ENCODE measurements at regions not wholly inside any gene's neighbourhood (a gene's known extent, or its start where the extent isn't known, plus 50 kb on each side); places are given as distances from the start of the nearest gene placed in this dataset.

GRCh38 chr16:73189136-73189535 lies 141.2 kb upstream of the ZFHX3 start:
- Histone ChIP-seq H3K9me3 (ENCODE audit: control insufficient read depth, low read length) (no peaks in the 10 kb centered on the region), H3K36me3 (ENCODE audit: control insufficient read depth, insufficient read depth, low read length, severe bottlenecking) (no peaks in the 10 kb centered on the region), H3K9ac (ENCODE audit: low read length) (no peak overlapping the region), H3K27me3 (replicated peaks; ENCODE audit: control insufficient read depth, insufficient read depth, low read length) (peaks cover 6% of the 10 kb centered on the region), H3K4me3 (ENCODE audit: low read length) (no peak overlapping the region), H3K4me1 (ENCODE audit: control insufficient read depth, insufficient read depth, low read length) (peaks cover 4% of the 10 kb centered on the region)
- no peak for DNase-seq (ENCODE audit: low read depth)

- H3K27me3 ChIP-seq (replicated peaks; ENCODE audit: control insufficient read depth, insufficient read depth, low read length) = peaks cover 6% of the 10 kb centered on the region
- peak; percentile 23 for DNase-seq (ENCODE audit: low read depth)
- H3K9ac ChIP-seq (ENCODE audit: low read length) = no peak overlapping the region
- H3K9me3 ChIP-seq (ENCODE audit: control insufficient read depth, low read length) = no peaks in the 10 kb centered on the region
- no peak overlapping the region for H3K4me3 ChIP-seq (ENCODE audit: low read length)
- H3K36me3 ChIP-seq (ENCODE audit: control insufficient read depth, insufficient read depth, low read length, severe bottlenecking) = no peaks in the 10 kb centered on the region
- H3K4me1 ChIP-seq (ENCODE audit: control insufficient read depth, insufficient read depth, low read length) = peaks cover 8% of the 10 kb centered on the region
These were observed 139.0 kb upstream of the ZFHX3 start for GRCh38 chr16:73186752-73187601.

GRCh38 chr16:73185737-73186136 lies 137.8 kb upstream of the ZFHX3 start:
- Histone ChIP-seq H3K9me3 (ENCODE audit: control insufficient read depth, low read length) (no peaks in the 10 kb centered on the region), H3K9ac (ENCODE audit: low read length) (no peak overlapping the region), H3K27me3 (replicated peaks; ENCODE audit: control insufficient read depth, insufficient read depth, low read length) (no peaks in the 10 kb centered on the region), H3K4me3 (ENCODE audit: low read length) (no peak overlapping the region), H3K4me1 (ENCODE audit: control insufficient read depth, insufficient read depth, low read length) (peaks cover 8% of the 10 kb centered on the region), H3K36me3 (ENCODE audit: control insufficient read depth, insufficient read depth, low read length, severe bottlenecking) (no peaks in the 10 kb centered on the region)
- DNase-seq (ENCODE audit: low read depth) = no peak

- Histone ChIP-seq H3K9me3 (ENCODE audit: control insufficient read depth, low read length) (no peaks in the 10 kb centered on the region), H3K27me3 (replicated peaks; ENCODE audit: control insufficient read depth, insufficient read depth, low read length) (no peaks in the 10 kb centered on the region), H3K4me1 (ENCODE audit: control insufficient read depth, insufficient read depth, low read length) (peaks cover 8% of the 10 kb centered on the region), H3K36me3 (ENCODE audit: control insufficient read depth, insufficient read depth, low read length, severe bottlenecking) (no peaks in the 10 kb centered on the region), H3K9ac (ENCODE audit: low read length) (no peak overlapping the region), H3K4me3 (ENCODE audit: low read length) (no peak overlapping the region)
- no peak for DNase-seq (ENCODE audit: low read depth)
These were observed 135.7 kb upstream of the ZFHX3 start for GRCh38 chr16:73183611-73184092.

- Histone ChIP-seq H3K36me3 (ENCODE audit: control insufficient read depth, insufficient read depth, low read length, severe bottlenecking) (no peaks in the 10 kb centered on the region), H3K27me3 (replicated peaks; ENCODE audit: control insufficient read depth, insufficient read depth, low read length) (no peaks in the 10 kb centered on the region), H3K4me1 (ENCODE audit: control insufficient read depth, insufficient read depth, low read length) (peaks cover 8% of the 10 kb centered on the region), H3K4me3 (ENCODE audit: low read length) (no peak overlapping the region), H3K9ac (ENCODE audit: low read length) (no peak overlapping the region), H3K9me3 (ENCODE audit: control insufficient read depth, low read length) (no peaks in the 10 kb centered on the region)
- no peak for DNase-seq (ENCODE audit: low read depth)
These were observed 131.9 kb upstream of the ZFHX3 start for GRCh38 chr16:73179705-73180331.

GRCh38 chr16:73177729-73178295 lies 129.9 kb upstream of the ZFHX3 start:
- H3K9ac ChIP-seq (ENCODE audit: low read length) = no peak overlapping the region
- DNase-seq (ENCODE audit: low read depth) = no peak

GRCh38 chr16:73176577-73177013 lies 128.7 kb upstream of the ZFHX3 start:
- Histone ChIP-seq H3K4me3 (ENCODE audit: low read length) (no peak overlapping the region), H3K36me3 (ENCODE audit: control insufficient read depth, insufficient read depth, low read length, severe bottlenecking) (no peaks in the 10 kb centered on the region), H3K4me1 (ENCODE audit: control insufficient read depth, insufficient read depth, low read length) (peaks cover 14% of the 10 kb centered on the region), H3K9me3 (ENCODE audit: control insufficient read depth, low read length) (no peaks in the 10 kb centered on the region), H3K9ac (ENCODE audit: low read length) (no peak overlapping the region), H3K27me3 (replicated peaks; ENCODE audit: control insufficient read depth, insufficient read depth, low read length) (no peaks in the 10 kb centered on the region)
- peak; percentile 89 for DNase-seq (ENCODE audit: low read depth)

More at GRCh38 chr16:73177729-73178295, 129.9 kb upstream of the ZFHX3 start:
- Histone ChIP-seq H3K4me1 (ENCODE audit: control insufficient read depth, insufficient read depth, low read length) (peaks cover 7% of the 10 kb centered on the region), H3K36me3 (ENCODE audit: control insufficient read depth, insufficient read depth, low read length, severe bottlenecking) (no peaks in the 10 kb centered on the region), H3K4me3 (ENCODE audit: low read length) (no peak overlapping the region), H3K9me3 (ENCODE audit: control insufficient read depth, low read length) (no peaks in the 10 kb centered on the region), H3K27me3 (replicated peaks; ENCODE audit: control insufficient read depth, insufficient read depth, low read length) (no peaks in the 10 kb centered on the region)

GRCh38 chr16:73172973-73173709 lies 125.2 kb upstream of the ZFHX3 start:
- Histone ChIP-seq H3K27me3 (replicated peaks; ENCODE audit: control insufficient read depth, insufficient read depth, low read length) (no peaks in the 10 kb centered on the region), H3K4me1 (ENCODE audit: control insufficient read depth, insufficient read depth, low read length) (peaks cover 14% of the 10 kb centered on the region), H3K36me3 (ENCODE audit: control insufficient read depth, insufficient read depth, low read length, severe bottlenecking) (no peaks in the 10 kb centered on the region), H3K9me3 (ENCODE audit: control insufficient read depth, low read length) (no peaks in the 10 kb centered on the region), H3K4me3 (ENCODE audit: low read length) (peak overlapping the region; percentile 39), H3K9ac (ENCODE audit: low read length) (peak overlapping the region; percentile 54)
- no peak for DNase-seq (ENCODE audit: low read depth)

- Histone ChIP-seq H3K4me3 (ENCODE audit: low read length) (peak overlapping the region; percentile 53), H3K36me3 (ENCODE audit: control insufficient read depth, insufficient read depth, low read length, severe bottlenecking) (no peaks in the 10 kb centered on the region), H3K4me1 (ENCODE audit: control insufficient read depth, insufficient read depth, low read length) (peaks cover 16% of the 10 kb centered on the region), H3K9ac (ENCODE audit: low read length) (peak overlapping the region; percentile 49), H3K9me3 (ENCODE audit: control insufficient read depth, low read length) (no peaks in the 10 kb centered on the region), H3K27me3 (replicated peaks; ENCODE audit: control insufficient read depth, insufficient read depth, low read length) (no peaks in the 10 kb centered on the region)
- peak; percentile 96 for DNase-seq (ENCODE audit: low read depth)
These were observed 124.5 kb upstream of the ZFHX3 start for GRCh38 chr16:73172241-73172972.

- no peaks in the 10 kb centered on the region for H3K9me3 ChIP-seq (ENCODE audit: control insufficient read depth, low read length)
- H3K27me3 ChIP-seq (replicated peaks; ENCODE audit: control insufficient read depth, insufficient read depth, low read length) = no peaks in the 10 kb centered on the region
- H3K36me3 ChIP-seq (ENCODE audit: control insufficient read depth, insufficient read depth, low read length, severe bottlenecking) = no peaks in the 10 kb centered on the region
- H3K4me1 ChIP-seq (ENCODE audit: control insufficient read depth, insufficient read depth, low read length) = peaks cover 21% of the 10 kb centered on the region
- H3K4me3 ChIP-seq (ENCODE audit: low read length) = peak overlapping the region; percentile 53
- DNase-seq (ENCODE audit: low read depth) = no peak
- no peak overlapping the region for H3K9ac ChIP-seq (ENCODE audit: low read length)
These were observed 123.9 kb upstream of the ZFHX3 start for GRCh38 chr16:73171901-73172240.

Measured in adipocyte (in vitro differentiated cells).